ENCODE measurements at regions not wholly inside any gene's neighbourhood (a gene's known extent, or its start where the extent isn't known, plus 50 kb on each side); places are given as distances from the start of the nearest gene placed in this dataset.

GRCh38 chr4:17336524-17336961 is 175.3 kb downstream of the QDPR start:
- DNase-seq (ENCODE audit: low spot score), result no peak

- no peak for DNase-seq (ENCODE audit: low spot score)
Observed at GRCh38 chr4:17336069-17336468, 175.8 kb downstream of the QDPR start.

- DNase-seq (ENCODE audit: low spot score), result no peak
Observed at GRCh38 chr4:17335371-17335770, 176.5 kb downstream of the QDPR start.

GRCh38 chr4:17332478-17332877 is 179.4 kb downstream of the QDPR start:
- DNase-seq (ENCODE audit: low spot score), result no peak

GRCh38 chr4:17329046-17329445 is 182.8 kb downstream of the QDPR start:
- DNase-seq (ENCODE audit: low spot score), result no peak

GRCh38 chr4:17328141-17328815 is 183.6 kb downstream of the QDPR start:
- no peak for DNase-seq (ENCODE audit: low spot score)

GRCh38 chr4:17327591-17327990 is 184.3 kb downstream of the QDPR start:
- no peak for DNase-seq (ENCODE audit: low spot score)

- no peak for DNase-seq (ENCODE audit: low spot score)
Observed at GRCh38 chr4:17326756-17327155, 185.1 kb downstream of the QDPR start.

- DNase-seq (ENCODE audit: low spot score), result no peak
Observed at GRCh38 chr4:17325098-17325497, 186.8 kb downstream of the QDPR start.

- DNase-seq (ENCODE audit: low spot score), result peak; percentile 72
Observed at GRCh38 chr4:17324386-17324830, 187.5 kb downstream of the QDPR start.

- peak; percentile 6 for DNase-seq (ENCODE audit: low spot score)
Observed at GRCh38 chr4:17323554-17324385, 188.1 kb downstream of the QDPR start.

GRCh38 chr4:17322514-17322913 is 189.4 kb downstream of the QDPR start:
- no peak for DNase-seq (ENCODE audit: low spot score)

GRCh38 chr4:17320046-17320445 is 191.8 kb downstream of the QDPR start:
- no peak for DNase-seq (ENCODE audit: low spot score)

GRCh38 chr4:17317526-17317925 is 194.4 kb downstream of the QDPR start:
- no peak for DNase-seq (ENCODE audit: low spot score)

GRCh38 chr4:17316566-17316965 is 195.3 kb downstream of the QDPR start:
- DNase-seq (ENCODE audit: low spot score), result no peak

- no peak for DNase-seq (ENCODE audit: low spot score)
Observed at GRCh38 chr4:17315459-17315858, 196.4 kb downstream of the QDPR start.

GRCh38 chr4:17313194-17313593 is 198.7 kb downstream of the QDPR start:
- no peak for DNase-seq (ENCODE audit: low spot score)

GRCh38 chr4:17310269-17310652 is 201.6 kb downstream of the QDPR start:
- DNase-seq (ENCODE audit: low spot score), result no peak

GRCh38 chr4:17309567-17310268 is 202.2 kb downstream of the QDPR start:
- DNase-seq (ENCODE audit: low spot score), result no peak

GRCh38 chr4:17301869-17302268 is 210.0 kb downstream of the QDPR start:
- no peak for DNase-seq (ENCODE audit: low spot score)

GRCh38 chr4:17301266-17301665 is 210.6 kb downstream of the QDPR start:
- no peak for DNase-seq (ENCODE audit: low spot score)
